ENCODE measurements at regions not wholly inside any gene's neighbourhood (a gene's known extent, or its start where the extent isn't known, plus 50 kb on each side); places are given as distances from the start of the nearest gene placed in this dataset.

- TF ChIP-seq, protein P1, sequence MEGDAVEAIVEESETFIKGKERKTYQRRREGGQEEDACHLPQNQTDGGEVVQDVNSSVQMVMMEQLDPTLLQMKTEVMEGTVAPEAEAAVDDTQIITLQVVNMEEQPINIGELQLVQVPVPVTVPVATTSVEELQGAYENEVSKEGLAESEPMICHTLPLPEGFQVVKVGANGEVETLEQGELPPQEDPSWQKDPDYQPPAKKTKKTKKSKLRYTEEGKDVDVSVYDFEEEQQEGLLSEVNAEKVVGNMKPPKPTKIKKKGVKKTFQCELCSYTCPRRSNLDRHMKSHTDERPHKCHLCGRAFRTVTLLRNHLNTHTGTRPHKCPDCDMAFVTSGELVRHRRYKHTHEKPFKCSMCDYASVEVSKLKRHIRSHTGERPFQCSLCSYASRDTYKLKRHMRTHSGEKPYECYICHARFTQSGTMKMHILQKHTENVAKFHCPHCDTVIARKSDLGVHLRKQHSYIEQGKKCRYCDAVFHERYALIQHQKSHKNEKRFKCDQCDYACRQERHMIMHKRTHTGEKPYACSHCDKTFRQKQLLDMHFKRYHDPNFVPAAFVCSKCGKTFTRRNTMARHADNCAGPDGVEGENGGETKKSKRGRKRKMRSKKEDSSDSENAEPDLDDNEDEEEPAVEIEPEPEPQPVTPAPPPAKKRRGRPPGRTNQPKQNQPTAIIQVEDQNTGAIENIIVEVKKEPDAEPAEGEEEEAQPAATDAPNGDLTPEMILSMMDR (conservative IDR thresholded peaks at IDR 0.05; ENCODE audit: low read length), result no peak
- TF ChIP-seq EZH2phosphoT487 (IDR thresholded peaks at IDR 0.05; ENCODE audit: borderline replicate concordance, low read depth, low read length), result no peak
Observed at GRCh38 chr15:45946111-45946510, 311.3 kb downstream of the SQOR start.

Data from OCI-LY7 (cell line).